Smooth muscle cell (in vitro differentiated cells): ENCODE measurements at regions not wholly inside any gene's neighbourhood (a gene's known extent, or its start where the extent isn't known, plus 50 kb on each side); places are given as distances from the start of the nearest gene placed in this dataset.
"Not testable (repeated sequence)": the region's sequence is repeated elsewhere in the genome, so short reads cannot be mapped to it uniquely, and the experiment has no call there.

Experiments
- DNase-seq: peaks from one replicate; lab custom pipeline; 2025; ENCODE audit not compliant: unreplicated experiment; lab: John Stamatoyannopoulos, UW
- H2AFZ ChIP-seq: fragments of 200-600 bp; sonication (generic); 2 replicates; pipeline ENCODE4 v1.6.0; 2016; ENCODE audit warnings: antibody characterized with exemption, low read depth, mild to moderate bottlenecking
- H3F3A ChIP-seq: fragments of 200-600 bp; sonication (generic); 2 replicates; pipeline ENCODE4 v1.6.0; 2017; ENCODE audit warnings: antibody characterized with exemption, low read depth
- H3K27ac ChIP-seq: fragments of 200-600 bp; sonication (generic); 2 replicates; pipeline ENCODE4 v1.5.1; 2016; ENCODE audit warnings: low read depth, mild to moderate bottlenecking
- H3K27me3 ChIP-seq: fragments of 200-600 bp; sonication (generic); 2 replicates; pipeline ENCODE4 v1.6.1; 2016; ENCODE audit warnings: low read depth, mild to moderate bottlenecking
- H3K36me3 ChIP-seq: fragments of 200-600 bp; sonication (generic); 2 replicates; pipeline ENCODE4 v1.5.1; 2016; ENCODE audit warnings: low read depth
- H3K4me1 ChIP-seq: fragments of 200-600 bp; sonication (generic); 2 replicates; pipeline ENCODE4 v1.5.1; 2016; ENCODE audit warnings: low read depth
- H3K4me2 ChIP-seq: fragments of 200-600 bp; sonication (generic); 2 replicates; pipeline ENCODE4 v1.6.0; 2016; ENCODE audit warnings: mild to moderate bottlenecking
- H3K4me3 ChIP-seq: fragments of 200-600 bp; sonication (generic); 2 replicates; pipeline ENCODE4 v1.5.1; 2016; ENCODE audit warnings: mild to moderate bottlenecking
- H3K79me2 ChIP-seq: fragments of 200-600 bp; sonication (generic); 2 replicates; pipeline ENCODE4 v1.6.0; 2016; ENCODE audit warnings: low read depth, mild to moderate bottlenecking
- H3K9ac ChIP-seq: fragments of 200-600 bp; sonication (generic); 2 replicates; pipeline ENCODE4 v1.6.0; 2016; ENCODE audit warnings: low read depth
- H3K9me3 ChIP-seq: fragments of 200-600 bp; sonication (generic); replicated peaks from 2 replicates; pipeline ENCODE4 v1.5.1; 2016; ENCODE audit warnings: low read depth
- H4K20me1 ChIP-seq: fragments of 200-600 bp; sonication (generic); 2 replicates; pipeline ENCODE4 v1.6.0; 2016; ENCODE audit warnings: low read depth
- CTCF ChIP-seq: fragments of 200-600 bp; sonication (generic); IDR thresholded peaks from 2 replicates; pipeline ENCODE4 v1.5.1; 2017; ENCODE audit warnings: borderline replicate concordance, mild to moderate bottlenecking, antibody characterized with exemption; ENCODE audit not compliant: insufficient read depth, poor library complexity, severe bottlenecking
- WGBS: methylation state at CpG from one replicate; pipeline ENCODE4 v1.1.7; 2016; ENCODE audit warnings: low lambda C conversion rate; 5-methylcytosine and 5-hydroxymethylcytosine counted together

- H2AFZ ChIP-seq, result no peak overlapping the region
- H3K27ac ChIP-seq, result no peak overlapping the region
- H3K9ac ChIP-seq, result no peak overlapping the region
- no peaks in the 10 kb centered on the region for H3F3A ChIP-seq
- H3K36me3 ChIP-seq, result no peaks in the 10 kb centered on the region
- H3K4me3 ChIP-seq, result no peak overlapping the region
- H3K4me1 ChIP-seq, result no peaks in the 10 kb centered on the region
- DNase-seq, result no peak
- no peaks in the 10 kb centered on the region for H3K79me2 ChIP-seq
- 100% methylated on average over 2 of the region's 2 CpGs for WGBS
- no peaks in the 10 kb centered on the region for H4K20me1 ChIP-seq
- no peaks in the 10 kb centered on the region for H3K27me3 ChIP-seq
- no peak for TF ChIP-seq CTCF
- H3K9me3 ChIP-seq, result no peaks in the 10 kb centered on the region
- no peak overlapping the region for H3K4me2 ChIP-seq
These were observed 351.8 kb upstream of the JARID2 start for GRCh38 chr6:14894105-14894504.

- Histone ChIP-seq H3K9me3 (no peaks in the 10 kb centered on the region), H4K20me1 (no peaks in the 10 kb centered on the region), H3K27ac (no peak overlapping the region), H3K79me2 (no peaks in the 10 kb centered on the region), H3F3A (no peaks in the 10 kb centered on the region), H2AFZ (no peak overlapping the region), H3K27me3 (no peaks in the 10 kb centered on the region), H3K36me3 (no peaks in the 10 kb centered on the region), H3K4me1 (no peaks in the 10 kb centered on the region), H3K4me3 (no peak overlapping the region), H3K9ac (no peak overlapping the region), H3K4me2 (no peak overlapping the region)
- no peak for DNase-seq
- no peak for TF ChIP-seq CTCF
- WGBS, result 70% methylated on average over 4 of the region's 4 CpGs
These were observed 349.4 kb upstream of the JARID2 start for GRCh38 chr6:14896475-14896874.

- no peaks in the 10 kb centered on the region for H3K9me3 ChIP-seq
- H3K36me3 ChIP-seq, result no peaks in the 10 kb centered on the region
- DNase-seq, result no peak
- H3K4me3 ChIP-seq, result no peak overlapping the region
- WGBS, result 75% methylated on average over 5 of the region's 5 CpGs
- TF ChIP-seq CTCF, result no peak
- H4K20me1 ChIP-seq, result no peaks in the 10 kb centered on the region
- H3K27ac ChIP-seq, result no peak overlapping the region
- H3K9ac ChIP-seq, result no peak overlapping the region
- no peak overlapping the region for H2AFZ ChIP-seq
- H3K4me2 ChIP-seq, result no peak overlapping the region
- H3K27me3 ChIP-seq, result no peaks in the 10 kb centered on the region
- no peaks in the 10 kb centered on the region for H3K4me1 ChIP-seq
- H3K79me2 ChIP-seq, result no peaks in the 10 kb centered on the region
- H3F3A ChIP-seq, result no peaks in the 10 kb centered on the region
These were observed 348.0 kb upstream of the JARID2 start for GRCh38 chr6:14897831-14898230.

- H3K9me3 ChIP-seq, H3K27ac ChIP-seq, H3F3A ChIP-seq, H3K27me3 ChIP-seq, DNase-seq, H3K4me1 ChIP-seq, H4K20me1 ChIP-seq, H3K4me2 ChIP-seq, H3K79me2 ChIP-seq, H3K9ac ChIP-seq, H2AFZ ChIP-seq, H3K36me3 ChIP-seq, H3K4me3 ChIP-seq: not testable (repeated sequence)
- WGBS, result 97% methylated on average over 4 of the region's 4 CpGs
These were observed 346.4 kb upstream of the JARID2 start for GRCh38 chr6:14899441-14899840.
